ENCODE measurements at regions not wholly inside any gene's neighbourhood (a gene's known extent, or its start where the extent isn't known, plus 50 kb on each side); places are given as distances from the start of the nearest gene placed in this dataset.

DNA sequence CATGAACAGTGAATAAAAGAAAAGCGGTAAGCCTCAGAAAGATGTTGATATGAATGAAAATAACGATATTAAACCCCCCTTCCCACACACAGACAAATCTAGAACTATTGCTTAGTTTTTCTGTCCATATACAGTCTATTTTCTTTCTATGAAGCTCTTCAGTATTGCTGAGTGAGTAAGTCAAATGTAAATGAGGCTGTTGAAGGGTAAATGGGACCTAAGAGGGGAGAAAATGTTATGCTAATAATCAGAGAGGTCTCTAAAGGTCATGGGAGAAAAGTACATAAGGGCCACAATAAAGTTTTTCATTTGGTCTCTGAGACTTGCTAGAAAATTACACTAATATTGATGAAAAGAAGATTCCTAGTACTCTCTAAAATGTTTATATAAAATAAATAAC, 56.2 kb downstream of the PABPC4L start:
- TF ChIP-seq POLR2A (IDR thresholded peaks at IDR 0.05) (no peak), EP300 (IDR thresholded peaks at IDR 0.05) (no peak)
- TF ChIP-seq, protein P1, sequence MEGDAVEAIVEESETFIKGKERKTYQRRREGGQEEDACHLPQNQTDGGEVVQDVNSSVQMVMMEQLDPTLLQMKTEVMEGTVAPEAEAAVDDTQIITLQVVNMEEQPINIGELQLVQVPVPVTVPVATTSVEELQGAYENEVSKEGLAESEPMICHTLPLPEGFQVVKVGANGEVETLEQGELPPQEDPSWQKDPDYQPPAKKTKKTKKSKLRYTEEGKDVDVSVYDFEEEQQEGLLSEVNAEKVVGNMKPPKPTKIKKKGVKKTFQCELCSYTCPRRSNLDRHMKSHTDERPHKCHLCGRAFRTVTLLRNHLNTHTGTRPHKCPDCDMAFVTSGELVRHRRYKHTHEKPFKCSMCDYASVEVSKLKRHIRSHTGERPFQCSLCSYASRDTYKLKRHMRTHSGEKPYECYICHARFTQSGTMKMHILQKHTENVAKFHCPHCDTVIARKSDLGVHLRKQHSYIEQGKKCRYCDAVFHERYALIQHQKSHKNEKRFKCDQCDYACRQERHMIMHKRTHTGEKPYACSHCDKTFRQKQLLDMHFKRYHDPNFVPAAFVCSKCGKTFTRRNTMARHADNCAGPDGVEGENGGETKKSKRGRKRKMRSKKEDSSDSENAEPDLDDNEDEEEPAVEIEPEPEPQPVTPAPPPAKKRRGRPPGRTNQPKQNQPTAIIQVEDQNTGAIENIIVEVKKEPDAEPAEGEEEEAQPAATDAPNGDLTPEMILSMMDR (IDR thresholded peaks at IDR 0.05): no peak

All from upper lobe of left lung (tissue), 4 donors.